Femur (tissue), 1 donor: ENCODE measurements at regions not wholly inside any gene's neighbourhood (a gene's known extent, or its start where the extent isn't known, plus 50 kb on each side); places are given as distances from the start of the nearest gene placed in this dataset.
"Not testable (repeated sequence)": the region's sequence is repeated elsewhere in the genome, so short reads cannot be mapped to it uniquely, and the experiment has no call there.

Experiments used
- DNase-seq: peaks from one replicate; pipeline ENCODE4 v3.0.0-alpha.2; 2017

GRCh38 chr6:9044426-9044825 lies 609.1 kb upstream of the SLC35B3 start:
- no peak for DNase-seq

- no peak for DNase-seq
Observed at GRCh38 chr6:9040718-9041117, 605.4 kb upstream of the SLC35B3 start.

- no peak for DNase-seq
Observed at GRCh38 chr6:9039258-9039657, 603.9 kb upstream of the SLC35B3 start.

DNA sequence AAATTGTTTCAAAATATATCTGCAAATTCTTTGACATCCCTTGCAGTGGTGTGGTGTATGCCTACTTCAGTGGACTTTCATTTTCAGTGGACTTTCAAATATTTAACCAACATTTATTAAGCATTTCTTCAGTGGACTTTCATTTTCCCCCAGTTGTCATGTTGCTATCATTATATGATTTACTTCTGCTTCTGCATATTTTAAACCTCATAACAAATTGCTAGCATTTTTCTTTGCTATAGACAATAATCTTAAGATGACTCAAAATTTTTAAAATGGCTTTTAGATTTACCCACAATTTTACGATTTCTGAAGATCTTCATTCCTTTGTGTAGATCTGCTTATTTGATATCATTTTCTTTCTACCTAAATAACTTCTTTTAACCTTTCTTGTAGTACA lies 592.7 kb upstream of the SLC35B3 start:
- no peak for DNase-seq

GRCh38 chr6:9025796-9026394 lies 590.5 kb upstream of the SLC35B3 start:
- DNase-seq, result no peak

- DNase-seq, result no peak
Observed at GRCh38 chr6:9025228-9025627, 589.9 kb upstream of the SLC35B3 start.

DNA sequence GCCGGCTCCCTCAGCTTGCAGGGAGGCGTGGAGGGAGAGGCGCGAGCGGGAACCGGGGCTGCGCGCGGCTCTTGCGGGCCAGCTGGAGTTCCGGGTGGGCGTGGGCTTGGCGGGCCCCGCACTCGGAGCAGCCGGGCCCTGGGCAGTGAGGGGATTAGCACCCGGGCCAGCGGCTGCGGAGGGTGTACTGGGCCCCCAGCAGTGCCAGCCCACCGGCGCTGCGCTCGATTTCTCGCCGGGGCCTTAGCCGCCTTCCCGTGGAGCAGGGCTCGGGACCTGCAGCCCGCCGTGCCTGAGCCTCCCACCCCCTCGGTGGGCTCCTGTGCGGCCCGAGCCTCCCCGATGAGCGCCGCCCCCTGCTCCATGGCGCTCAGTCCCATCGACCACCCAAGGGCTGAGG lies 588.9 kb upstream of the SLC35B3 start:
- DNase-seq, result not testable (repeated sequence)

DNA sequence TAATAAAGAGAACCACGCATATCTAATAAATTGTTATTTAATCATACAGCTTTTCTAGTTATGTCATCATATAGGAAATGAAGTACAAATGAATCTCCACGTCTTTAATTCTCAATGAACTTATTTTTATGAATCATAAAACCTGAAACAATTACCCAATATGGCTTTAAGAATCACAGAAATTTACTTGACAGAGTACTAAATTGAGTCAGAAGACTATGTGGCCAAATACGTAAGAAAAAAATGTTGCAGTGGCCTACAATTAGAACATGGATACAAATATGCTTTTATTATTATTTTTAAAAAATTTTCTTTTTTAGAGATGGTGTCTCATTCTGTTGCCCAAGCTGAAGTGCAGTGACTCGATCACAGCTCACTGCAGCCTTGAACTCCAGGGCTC lies 584.7 kb upstream of the SLC35B3 start:
- no peak for DNase-seq

DNA sequence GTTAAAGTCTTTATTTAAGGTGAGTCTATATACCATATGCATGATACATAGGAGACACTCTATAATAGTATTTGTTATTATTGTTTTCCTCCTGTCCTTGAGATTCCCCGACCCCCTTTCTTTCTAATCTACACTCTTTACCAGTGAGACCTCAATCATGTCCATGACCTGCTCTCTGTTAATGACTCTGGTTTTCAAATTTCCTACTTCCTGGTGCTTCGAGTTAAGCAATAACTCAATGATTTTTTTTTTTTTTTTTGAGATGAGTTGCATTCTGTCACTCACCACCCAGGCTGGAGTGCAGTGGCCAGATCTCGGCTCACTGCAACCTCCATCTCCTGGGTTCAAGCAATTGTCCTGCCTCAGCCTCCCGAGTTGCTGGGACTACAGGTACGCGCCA lies 574.6 kb upstream of the SLC35B3 start:
- DNase-seq, result no peak

- DNase-seq, result no peak
Observed at GRCh38 chr6:9007027-9007426, 571.7 kb upstream of the SLC35B3 start.

GRCh38 chr6:9002833-9003232 lies 567.5 kb upstream of the SLC35B3 start:
- no peak for DNase-seq

GRCh38 chr6:8995156-8995555 lies 559.8 kb upstream of the SLC35B3 start:
- DNase-seq, result no peak

GRCh38 chr6:8993111-8993510 lies 557.8 kb upstream of the SLC35B3 start:
- no peak for DNase-seq

- DNase-seq, result no peak
Observed at GRCh38 chr6:8991844-8992243, 556.5 kb upstream of the SLC35B3 start.

- DNase-seq, result no peak
Observed at GRCh38 chr6:8990075-8990474, 554.7 kb upstream of the SLC35B3 start.

DNA sequence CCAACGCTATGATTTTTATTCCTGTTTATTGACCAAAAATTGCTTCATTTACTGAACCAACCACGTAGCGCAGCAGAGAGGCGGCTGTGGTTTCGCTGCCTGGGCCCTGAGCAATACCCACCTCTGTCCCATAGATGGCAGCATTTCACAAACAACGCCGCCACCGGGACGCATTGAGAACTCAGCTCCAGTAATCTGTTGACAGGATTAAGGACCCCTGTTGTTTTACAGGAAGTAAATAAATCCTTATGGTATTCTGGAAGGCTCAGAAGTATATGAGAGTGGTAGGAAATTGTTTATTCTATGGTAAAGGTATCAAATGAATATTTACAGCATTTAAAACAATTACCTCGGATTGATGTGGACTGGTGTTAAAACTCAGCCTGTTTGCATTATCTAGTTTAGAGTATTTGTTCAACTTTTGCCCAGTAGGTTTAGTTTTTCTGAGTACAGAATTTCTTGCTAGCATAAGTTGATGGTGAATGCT lies 547.9 kb upstream of the SLC35B3 start:
- DNase-seq, result peak; percentile 83

DNA sequence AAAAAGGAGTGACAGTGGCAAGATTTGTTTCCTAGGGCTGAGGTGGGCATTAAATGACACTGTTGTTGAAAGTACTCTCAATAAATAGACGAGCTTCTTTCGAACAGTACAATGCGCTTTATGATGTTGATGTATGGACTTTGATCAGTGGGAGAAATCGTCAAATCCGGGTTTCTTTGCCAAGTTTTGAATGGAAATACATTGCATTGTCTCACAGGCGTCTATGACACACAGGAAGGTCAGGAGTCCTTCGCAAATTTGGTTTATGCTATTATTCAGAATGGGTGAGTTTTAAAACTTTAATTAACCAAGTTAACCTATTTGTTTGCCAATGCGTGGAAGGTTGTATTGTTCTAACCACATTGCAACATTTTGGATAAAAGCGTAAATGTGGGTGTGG lies 547.3 kb upstream of the SLC35B3 start:
- DNase-seq, result no peak

GRCh38 chr6:8973395-8973794 lies 538.0 kb upstream of the SLC35B3 start:
- no peak for DNase-seq

DNA sequence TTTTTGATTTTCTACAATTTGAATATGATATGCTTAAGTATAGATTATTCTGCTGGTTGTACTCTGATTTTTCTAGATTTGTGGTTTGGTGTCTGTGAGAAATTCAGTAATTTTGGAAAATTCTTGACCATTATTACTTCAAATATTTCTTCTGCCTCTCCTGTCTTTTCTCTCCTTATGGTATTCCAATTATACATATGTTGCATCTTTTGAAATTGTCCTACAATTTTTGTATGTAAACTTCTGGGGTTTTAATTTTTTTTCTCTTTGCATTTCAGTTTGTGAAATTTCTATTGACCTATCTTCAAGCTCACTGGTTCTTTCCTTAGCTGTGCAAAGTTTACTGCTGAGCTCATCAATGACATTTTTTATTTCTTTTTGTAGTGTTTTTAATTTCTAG lies 534.4 kb upstream of the SLC35B3 start:
- DNase-seq, result no peak

GRCh38 chr6:8958894-8959511 lies 523.7 kb upstream of the SLC35B3 start:
- no peak for DNase-seq

DNA sequence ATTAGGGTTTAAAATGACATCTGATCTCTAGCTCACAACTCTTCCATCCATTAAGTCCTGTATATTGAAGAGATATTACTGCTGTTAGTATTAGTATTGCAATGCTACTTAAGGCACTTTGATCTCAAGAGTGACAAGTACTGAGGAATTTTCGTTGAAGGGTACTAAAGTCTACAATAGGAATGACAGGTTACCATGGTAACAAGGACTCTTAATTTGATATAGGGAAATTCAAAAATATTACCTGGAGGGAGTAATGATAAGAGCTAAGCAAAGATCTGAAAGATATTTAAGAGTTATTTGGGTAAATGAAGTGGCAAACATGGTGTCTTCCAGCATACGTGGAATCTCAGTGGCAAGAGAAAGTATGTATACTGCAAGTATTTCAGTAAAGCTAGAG lies 518.0 kb upstream of the SLC35B3 start:
- no peak for DNase-seq

DNA sequence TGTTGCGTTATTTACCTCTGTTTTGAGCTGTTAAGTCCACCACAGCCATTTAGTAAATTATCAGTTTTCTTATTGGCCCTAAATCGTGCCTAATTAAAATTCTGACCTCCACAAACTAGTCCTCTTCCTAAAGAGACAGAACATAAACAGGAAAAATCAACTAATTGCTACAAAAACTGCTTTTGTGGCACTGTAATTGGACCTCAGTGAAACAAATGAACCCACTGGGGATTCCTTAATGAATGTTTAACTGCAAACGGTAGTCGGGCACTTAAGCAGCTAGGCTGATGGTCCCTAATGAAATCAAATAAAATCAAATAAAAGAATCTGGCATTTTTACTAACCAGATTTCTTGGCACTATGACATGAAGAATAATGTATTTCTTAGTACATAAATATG lies 513.4 kb upstream of the SLC35B3 start:
- no peak for DNase-seq

GRCh38 chr6:8947900-8948299 lies 512.6 kb upstream of the SLC35B3 start:
- no peak for DNase-seq

DNA sequence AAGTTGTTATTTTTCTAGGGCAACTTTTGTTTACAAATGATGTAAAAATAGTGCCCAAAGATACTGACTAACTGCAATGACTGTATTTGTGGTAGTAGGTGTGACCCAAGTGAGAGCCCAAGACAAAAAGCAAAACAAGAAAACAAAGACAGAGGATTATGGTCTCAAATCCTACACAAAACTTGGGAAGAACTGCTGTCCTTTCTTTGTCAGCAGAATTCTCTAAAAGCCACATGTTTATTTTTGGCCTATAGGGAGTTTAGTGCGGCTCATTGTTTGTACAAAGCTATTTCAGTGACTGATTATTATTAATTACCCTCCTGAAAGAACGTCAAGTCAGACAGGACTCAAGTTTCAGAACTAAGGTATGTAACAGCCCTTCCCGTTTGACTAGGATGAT lies 509.2 kb upstream of the SLC35B3 start:
- DNase-seq, result no peak

GRCh38 chr6:8943073-8943472 lies 507.7 kb upstream of the SLC35B3 start:
- no peak for DNase-seq
